ENCODE measurements at regions not wholly inside any gene's neighbourhood (a gene's known extent, or its start where the extent isn't known, plus 50 kb on each side); places are given as distances from the start of the nearest gene placed in this dataset.

DNA sequence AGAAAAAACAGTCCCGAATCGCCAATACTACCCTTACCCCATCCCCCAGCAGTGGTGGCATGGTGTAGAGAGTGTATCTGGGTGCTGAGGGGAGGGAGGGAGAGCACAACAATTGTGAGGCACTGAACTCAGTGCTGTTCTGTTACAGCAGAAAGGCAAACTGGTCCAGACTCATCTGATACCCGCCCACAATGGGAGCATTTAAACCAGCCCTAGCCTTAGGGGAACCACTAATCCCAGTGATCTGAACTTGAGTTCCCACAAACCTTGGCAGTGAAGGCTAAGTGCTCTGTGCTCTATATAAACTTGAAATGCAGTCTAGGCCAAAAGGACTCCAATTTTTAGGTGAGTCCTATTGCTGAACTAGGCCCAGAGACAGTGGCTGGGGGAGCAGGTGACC, 666.4 kb upstream of the PTCHD4 start:
- Histone ChIP-seq H3K4me3 (no peak overlapping the region), H3K36me3 (no peaks in the 10 kb centered on the region), H3K9me3 (no peaks in the 10 kb centered on the region), H3K4me1 (no peaks in the 10 kb centered on the region), H3K27me3 (no peaks in the 10 kb centered on the region), H3K27ac (no peak overlapping the region)
- TF ChIP-seq, protein P1, sequence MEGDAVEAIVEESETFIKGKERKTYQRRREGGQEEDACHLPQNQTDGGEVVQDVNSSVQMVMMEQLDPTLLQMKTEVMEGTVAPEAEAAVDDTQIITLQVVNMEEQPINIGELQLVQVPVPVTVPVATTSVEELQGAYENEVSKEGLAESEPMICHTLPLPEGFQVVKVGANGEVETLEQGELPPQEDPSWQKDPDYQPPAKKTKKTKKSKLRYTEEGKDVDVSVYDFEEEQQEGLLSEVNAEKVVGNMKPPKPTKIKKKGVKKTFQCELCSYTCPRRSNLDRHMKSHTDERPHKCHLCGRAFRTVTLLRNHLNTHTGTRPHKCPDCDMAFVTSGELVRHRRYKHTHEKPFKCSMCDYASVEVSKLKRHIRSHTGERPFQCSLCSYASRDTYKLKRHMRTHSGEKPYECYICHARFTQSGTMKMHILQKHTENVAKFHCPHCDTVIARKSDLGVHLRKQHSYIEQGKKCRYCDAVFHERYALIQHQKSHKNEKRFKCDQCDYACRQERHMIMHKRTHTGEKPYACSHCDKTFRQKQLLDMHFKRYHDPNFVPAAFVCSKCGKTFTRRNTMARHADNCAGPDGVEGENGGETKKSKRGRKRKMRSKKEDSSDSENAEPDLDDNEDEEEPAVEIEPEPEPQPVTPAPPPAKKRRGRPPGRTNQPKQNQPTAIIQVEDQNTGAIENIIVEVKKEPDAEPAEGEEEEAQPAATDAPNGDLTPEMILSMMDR (IDR thresholded peaks at IDR 0.05) = no peak
- TF ChIP-seq EP300 (IDR thresholded peaks at IDR 0.05) (no peak), POLR2A (IDR thresholded peaks at IDR 0.05) (no peak)
- WGBS, 2 donors (ENCODE audit: low coverage in 1 of 2) = 85 to 87% methylated on average over 3 of the region's 3 CpGs
- ATAC-seq = no peak

DNA sequence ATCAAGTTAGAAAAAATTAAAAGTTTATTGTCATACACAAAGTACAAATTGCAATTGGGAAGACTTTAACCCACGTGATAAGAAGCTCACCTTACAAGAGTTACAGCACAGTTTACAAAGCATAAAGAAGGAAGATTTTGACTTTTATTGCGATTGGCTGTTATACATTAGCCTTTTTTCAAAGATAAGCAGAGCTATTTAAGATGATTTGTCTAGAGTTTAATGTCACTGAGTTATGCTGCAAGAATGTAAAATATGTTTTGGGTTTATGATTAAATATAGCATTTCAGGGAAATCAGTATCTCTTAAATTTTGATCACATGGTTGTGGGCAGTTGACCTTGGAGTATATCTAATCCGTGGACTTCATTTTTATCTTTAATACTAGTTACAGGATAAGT, 664.2 kb upstream of the PTCHD4 start:
- no peak for ATAC-seq
- Histone ChIP-seq H3K9me3 (no peaks in the 10 kb centered on the region), H3K4me3 (no peak overlapping the region), H3K36me3 (no peaks in the 10 kb centered on the region), H3K27me3 (no peaks in the 10 kb centered on the region), H3K4me1 (no peaks in the 10 kb centered on the region), H3K27ac (no peak overlapping the region)
- WGBS, 2 donors (ENCODE audit: low coverage in 1 of 2) = 43 to 63% methylated on average over 3 of the region's 3 CpGs
- TF ChIP-seq, protein P1 (IDR thresholded peaks at IDR 0.05) = no peak
- TF ChIP-seq EP300 (IDR thresholded peaks at IDR 0.05) = no peak
- TF ChIP-seq POLR2AphosphoS5 (IDR thresholded peaks at IDR 0.05) = no peak
- TF ChIP-seq POLR2A (IDR thresholded peaks at IDR 0.05) = no peak

DNA sequence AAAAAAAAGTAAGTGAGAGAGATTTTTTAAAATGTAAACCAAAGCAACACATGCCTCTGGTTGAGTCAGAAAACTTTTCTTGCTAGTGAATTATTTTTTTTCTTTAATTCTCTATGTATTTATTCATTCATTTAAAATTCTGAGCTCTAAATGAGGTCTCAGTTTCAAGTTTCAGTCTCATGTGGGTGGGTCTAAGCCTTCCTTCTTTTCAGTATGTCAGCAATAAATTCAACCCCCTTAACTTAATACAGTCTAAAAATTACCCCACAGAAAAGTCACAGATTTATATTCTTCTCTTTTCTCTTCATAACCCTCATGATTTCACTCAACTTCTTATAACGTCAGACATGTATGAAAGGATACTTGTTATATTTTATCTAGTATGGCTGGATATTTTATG, 663.3 kb upstream of the PTCHD4 start:
- H3K36me3 ChIP-seq = no peaks in the 10 kb centered on the region
- no peak overlapping the region for H3K4me3 ChIP-seq
- H3K4me1 ChIP-seq = no peaks in the 10 kb centered on the region
- 80 to 93% methylated on average over 1 of the region's 1 CpG for WGBS, 2 donors (ENCODE audit: low coverage in 1 of 2)
- no peak for TF ChIP-seq EP300 (IDR thresholded peaks at IDR 0.05)
- TF ChIP-seq, protein P1 (IDR thresholded peaks at IDR 0.05) = no peak
- no peak for TF ChIP-seq POLR2A (IDR thresholded peaks at IDR 0.05)
- TF ChIP-seq POLR2AphosphoS5 (IDR thresholded peaks at IDR 0.05) = no peak
- no peak overlapping the region for H3K27ac ChIP-seq
- no peak for ATAC-seq
- no peaks in the 10 kb centered on the region for H3K27me3 ChIP-seq
- H3K9me3 ChIP-seq = no peaks in the 10 kb centered on the region

DNA sequence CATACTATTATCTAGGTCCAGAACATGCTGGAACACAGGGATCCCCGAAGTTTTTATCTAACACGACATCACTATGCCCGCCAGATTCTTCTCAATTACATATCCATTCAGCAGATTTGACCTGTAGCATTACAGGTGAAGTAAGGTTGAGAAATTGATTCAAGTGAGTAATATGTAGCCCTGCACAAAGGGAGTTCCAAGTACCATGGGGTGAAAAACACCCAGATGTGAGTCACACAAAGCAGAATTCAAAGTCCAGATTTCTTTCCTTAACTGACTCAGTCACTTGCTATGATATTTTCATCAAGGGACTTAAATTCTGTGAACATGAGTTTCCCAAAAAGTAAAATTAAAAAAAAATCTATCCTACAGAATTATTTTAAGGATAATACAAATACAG, 655.4 kb upstream of the PTCHD4 start:
- Histone ChIP-seq H3K36me3 (no peaks in the 10 kb centered on the region), H3K4me1 (peaks cover 0 to 4% (median 0%) of the 10 kb centered on the region in 3 donors), H3K9me3 (no peaks in the 10 kb centered on the region), H3K27ac (no peak overlapping the region), H3K4me3 (no peak overlapping the region), H3K27me3 (no peaks in the 10 kb centered on the region)
- WGBS, 2 donors (ENCODE audit: low coverage in 1 of 2) = 81 to 87% methylated on average over 3 of the region's 3 CpGs
- ATAC-seq = no peak
- TF ChIP-seq EP300 (IDR thresholded peaks at IDR 0.05) = no peak
- no peak for TF ChIP-seq POLR2AphosphoS5 (IDR thresholded peaks at IDR 0.05)
- TF ChIP-seq POLR2A (IDR thresholded peaks at IDR 0.05) = no peak
- TF ChIP-seq, protein P1 (IDR thresholded peaks at IDR 0.05) = no peak

DNA sequence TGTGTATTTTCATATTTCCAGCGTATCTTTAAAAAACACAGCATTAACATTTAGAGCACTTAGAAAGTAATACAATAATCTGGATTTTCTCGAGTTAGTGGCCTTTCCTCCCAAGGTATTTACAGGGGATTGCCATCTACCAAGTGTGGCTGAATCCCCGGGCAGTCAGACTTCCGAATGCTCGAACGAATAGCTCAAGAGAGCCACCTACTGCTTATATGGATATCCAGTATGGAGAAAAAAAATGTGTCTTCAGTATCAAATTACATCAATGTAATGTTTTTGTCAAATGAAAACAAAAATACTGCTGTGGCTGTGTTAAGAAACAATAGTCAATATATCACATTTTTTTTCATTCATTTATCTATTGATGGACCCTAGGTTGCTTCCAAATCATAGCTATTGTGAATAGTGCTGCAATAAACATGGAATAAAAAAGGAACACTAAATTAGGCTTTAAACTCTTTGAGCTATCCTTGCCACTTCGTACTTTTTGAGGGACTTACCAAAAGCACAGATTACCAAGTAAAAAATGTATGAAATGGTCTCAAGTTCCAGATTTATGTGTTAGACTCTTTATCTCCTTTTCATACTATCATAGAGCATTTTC, 654.5 kb upstream of the PTCHD4 start:
- Histone ChIP-seq H3K4me1 (peaks cover 0 to 4% (median 0%) of the 10 kb centered on the region in 3 donors), H3K27ac (no peak overlapping the region), H3K36me3 (no peaks in the 10 kb centered on the region), H3K9me3 (no peaks in the 10 kb centered on the region), H3K4me3 (no peak overlapping the region), H3K27me3 (no peaks in the 10 kb centered on the region)
- TF ChIP-seq, protein P1 (IDR thresholded peaks at IDR 0.05) = peak in 1 of 4 experiments; percentile 45
- TF ChIP-seq POLR2A (IDR thresholded peaks at IDR 0.05) = no peak
- TF ChIP-seq POLR2AphosphoS5 (IDR thresholded peaks at IDR 0.05) = no peak
- 11 to 15% methylated on average over 7 of the region's 7 CpGs for WGBS, 2 donors (ENCODE audit: low coverage in 1 of 2)
- no peak for ATAC-seq

Measured in gastroesophageal sphincter (tissue), 4 donors.